Stimulated activated CD4-positive, alpha-beta T cell treated with anti-CD3 and anti-CD28 coated beads, Interleukin-12 subunit alpha, Interleukin-12 subunit beta, amount 100 ng/mL, for 24 hours (primary cell): ENCODE measurements at regions not wholly inside any gene's neighbourhood (a gene's known extent, or its start where the extent isn't known, plus 50 kb on each side); places are given as distances from the start of the nearest gene placed in this dataset.
"Not testable (repeated sequence)": the region's sequence is repeated elsewhere in the genome, so short reads cannot be mapped to it uniquely, and the experiment has no call there.

Experiments
- DNase-seq, 2 experiments: peaks; one replicate each; pipeline ENCODE4 v3.0.0-alpha.2; 2020; ENCODE audit warnings: low read depth in 2 of 2

GRCh38 chr5:119299242-119299614, 56.6 kb upstream of the TNFAIP8 start:
- not testable (repeated sequence) for DNase-seq

GRCh38 chr5:119299615-119300310, 56.1 kb upstream of the TNFAIP8 start:
- peak; percentile 85 to 87 for DNase-seq

GRCh38 chr5:119300311-119300670, 55.5 kb upstream of the TNFAIP8 start:
- no peak for DNase-seq

- DNase-seq, result no peak
Measured at GRCh38 chr5:119301210-119301609, 54.6 kb upstream of the TNFAIP8 start.

GRCh38 chr5:119301906-119302305, 53.9 kb upstream of the TNFAIP8 start:
- no peak for DNase-seq

- no peak for DNase-seq
Measured at GRCh38 chr5:119302449-119302848, 53.4 kb upstream of the TNFAIP8 start.

GRCh38 chr5:119302916-119303897, 52.6 kb upstream of the TNFAIP8 start:
- DNase-seq, result no peak

GRCh38 chr5:119304439-119305211, 51.2 kb upstream of the TNFAIP8 start:
- DNase-seq, result no peak
